ENCODE measurements at regions not wholly inside any gene's neighbourhood (a gene's known extent, or its start where the extent isn't known, plus 50 kb on each side); places are given as distances from the start of the nearest gene placed in this dataset.
"Not testable (repeated sequence)": the region's sequence is repeated elsewhere in the genome, so short reads cannot be mapped to it uniquely, and the experiment has no call there.

DNA sequence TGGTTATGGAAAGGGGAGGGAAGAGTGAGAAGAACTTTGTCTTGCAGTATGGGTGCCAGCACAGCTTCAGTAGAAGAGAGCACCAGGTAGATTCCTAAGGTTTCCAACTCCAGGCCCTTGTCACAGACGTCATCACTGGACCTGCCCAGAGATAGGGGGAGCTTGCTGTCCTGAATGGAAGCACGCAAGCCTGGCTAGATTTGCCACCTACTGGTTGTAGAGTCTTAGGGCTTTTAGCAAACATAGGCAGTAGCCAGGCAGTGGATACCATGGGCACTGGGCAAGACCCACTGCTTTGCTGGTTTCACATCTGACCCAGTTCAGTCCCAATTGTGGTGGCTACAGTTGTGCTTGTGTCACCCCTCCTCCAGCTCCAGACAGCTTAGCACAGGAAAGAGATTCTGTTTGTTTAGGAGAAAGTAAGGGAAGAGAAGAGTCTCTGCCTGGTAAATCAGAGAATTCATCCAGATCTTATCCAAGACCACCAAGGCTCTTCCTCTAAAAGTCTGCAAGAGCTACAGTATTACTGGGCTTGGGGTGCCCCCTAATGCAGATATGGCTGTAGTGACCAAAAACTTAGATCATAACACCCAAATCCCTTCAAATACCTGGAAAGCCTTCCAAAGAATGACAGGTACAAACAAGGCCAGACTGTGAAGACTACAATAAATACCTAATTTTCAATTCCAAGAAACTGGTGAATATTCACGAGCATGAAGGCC, 158.9 kb downstream of the HINT1 start:
- no peak for DNase-seq (ENCODE audit: low spot score)

GRCh38 chr5:131001507-131001906, 163.5 kb downstream of the HINT1 start:
- DNase-seq (ENCODE audit: low spot score): no peak

- no peak for DNase-seq (ENCODE audit: low spot score)
Observed at GRCh38 chr5:131000289-131000688, 164.8 kb downstream of the HINT1 start.

DNA sequence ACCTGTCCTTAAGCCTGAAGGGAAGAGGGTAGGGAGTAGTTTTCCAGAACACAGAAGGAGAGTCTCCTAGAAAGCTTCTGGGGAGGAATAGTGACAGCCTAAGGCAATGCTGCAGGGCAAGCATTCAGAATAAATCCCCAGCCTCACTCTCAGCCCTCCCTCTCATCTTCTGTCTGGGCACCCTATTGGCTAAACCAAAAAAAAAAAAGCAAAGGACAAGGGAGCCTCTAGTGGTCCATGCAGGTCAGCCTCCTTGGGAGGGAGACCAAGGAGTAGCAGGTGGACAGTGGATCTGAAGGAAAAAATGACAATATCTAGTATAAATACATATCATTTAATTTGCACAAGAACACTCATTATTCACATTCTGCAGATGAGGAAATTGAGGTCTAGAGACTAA, 168.3 kb downstream of the HINT1 start:
- not testable (repeated sequence) for DNase-seq (ENCODE audit: low spot score)

GRCh38 chr5:130995851-130996250, 169.2 kb downstream of the HINT1 start:
- no peak for DNase-seq (ENCODE audit: low spot score)

- no peak for DNase-seq (ENCODE audit: low spot score)
Observed at GRCh38 chr5:130995254-130995515, 169.9 kb downstream of the HINT1 start.

DNA sequence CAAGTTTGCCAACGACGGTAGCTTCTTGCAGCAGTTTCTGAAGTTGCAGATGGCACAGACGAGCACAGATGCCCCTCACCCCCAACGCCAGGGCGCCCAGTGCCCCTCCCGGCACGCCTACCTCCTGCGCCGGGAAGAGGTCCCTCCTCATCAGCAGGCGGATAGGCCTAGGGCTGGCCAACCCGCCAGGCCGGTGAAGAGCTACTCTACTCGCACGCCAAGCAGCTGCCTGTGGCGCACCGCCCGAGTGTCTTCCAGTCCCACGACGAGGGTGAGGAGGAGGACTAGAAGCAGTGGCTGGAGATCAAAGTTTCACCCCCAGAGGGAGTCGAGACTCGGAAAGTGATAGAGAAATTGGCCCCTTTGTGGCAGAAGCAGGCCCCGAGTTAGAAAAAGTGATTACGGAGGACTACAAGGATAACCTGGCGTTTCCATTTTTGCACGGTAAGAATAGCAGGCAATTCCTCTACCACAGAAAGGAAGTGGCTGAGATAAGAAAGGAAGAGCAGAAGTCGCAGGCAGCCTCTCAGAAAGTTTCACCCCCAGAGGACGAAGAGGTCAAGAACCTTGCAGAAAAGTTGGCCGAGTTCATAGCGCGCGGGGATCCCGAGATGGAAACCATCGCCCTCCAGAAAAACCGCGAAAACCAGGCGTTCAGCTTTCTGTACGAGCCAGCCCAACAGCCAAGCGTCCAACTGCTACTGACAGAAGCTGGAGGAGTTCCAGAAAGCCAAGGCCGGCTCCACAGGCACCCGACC, 170.4 kb downstream of the HINT1 start:
- no peak for DNase-seq (ENCODE audit: low spot score)

DNA sequence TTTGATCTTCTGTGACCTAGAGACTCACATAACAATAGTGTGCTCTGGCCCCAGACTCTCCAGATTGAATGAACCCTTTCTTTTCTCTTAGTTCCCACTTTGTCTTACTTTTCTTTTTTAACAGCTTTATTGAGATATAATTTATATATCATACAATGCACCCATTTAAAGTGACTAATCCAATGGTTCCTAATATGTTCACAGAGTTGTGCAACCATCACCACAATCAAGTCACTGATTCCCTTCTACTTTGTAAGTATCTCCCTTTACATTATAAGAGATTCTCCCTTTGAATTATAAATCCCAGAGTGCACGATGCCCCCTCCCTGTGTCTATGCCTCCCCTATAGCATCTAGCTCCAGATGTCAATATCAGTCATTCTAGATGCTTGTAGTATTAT, 172.4 kb downstream of the HINT1 start:
- DNase-seq (ENCODE audit: low spot score): no peak

DNA sequence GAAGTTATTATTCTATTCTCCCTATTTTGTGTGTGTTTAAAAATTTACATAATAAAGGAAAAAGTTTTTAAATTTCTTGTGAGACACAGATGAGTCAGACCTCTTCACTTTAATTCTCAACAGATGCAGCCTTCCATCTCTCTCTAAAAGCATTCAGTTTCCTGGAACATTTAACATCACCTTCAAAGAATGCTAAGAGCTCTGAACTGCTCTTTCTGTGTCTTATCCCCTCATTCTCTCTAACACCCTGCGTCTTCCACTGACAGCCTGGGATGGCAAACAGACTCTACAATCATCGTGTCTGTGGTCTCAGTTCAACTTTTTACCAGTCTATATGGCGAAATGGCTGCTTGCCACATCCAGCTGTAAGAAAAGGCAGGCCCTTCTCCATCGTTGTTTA, 173.0 kb downstream of the HINT1 start:
- DNase-seq (ENCODE audit: low spot score): no peak

DNA sequence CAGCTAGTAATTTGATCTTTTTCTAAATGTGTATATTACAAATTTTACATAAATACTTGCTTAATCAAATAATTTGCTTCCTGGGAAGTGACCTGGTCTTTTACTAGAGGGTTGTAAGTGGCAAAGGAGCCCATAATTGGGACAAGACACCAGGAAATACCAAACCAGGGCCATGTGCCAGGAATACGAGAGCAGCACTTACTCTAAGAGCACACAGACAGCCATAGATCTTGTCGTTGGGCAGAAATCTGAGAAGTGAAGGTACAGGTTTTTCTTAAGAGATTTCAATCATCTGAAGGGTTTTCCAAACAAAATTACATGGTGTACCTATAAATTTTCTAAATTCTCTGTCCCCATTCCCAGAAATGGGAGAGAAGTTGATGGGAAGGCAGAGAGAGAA, 179.3 kb downstream of the HINT1 start:
- no peak for DNase-seq (ENCODE audit: low spot score)

DNA sequence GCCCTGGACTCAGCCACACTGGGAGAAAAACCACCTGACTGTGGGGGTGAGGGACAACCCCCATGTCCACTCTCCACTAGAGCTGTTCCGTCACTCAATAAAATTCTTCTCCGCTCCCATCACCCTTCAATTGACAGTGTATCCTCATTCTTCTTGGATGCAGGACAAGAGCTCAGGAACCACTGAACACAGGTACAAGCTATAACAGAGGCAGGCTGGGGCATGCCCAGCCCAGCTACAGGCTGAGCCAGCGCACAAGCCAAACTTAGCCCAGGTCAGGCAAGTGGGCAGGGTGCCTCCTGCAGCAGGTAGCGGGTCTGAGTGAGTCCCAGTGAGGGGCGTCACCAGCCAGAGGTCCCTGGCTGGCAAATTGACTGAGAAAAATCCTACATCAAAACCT, 183.4 kb downstream of the HINT1 start:
- no peak for DNase-seq (ENCODE audit: low spot score)

DNA sequence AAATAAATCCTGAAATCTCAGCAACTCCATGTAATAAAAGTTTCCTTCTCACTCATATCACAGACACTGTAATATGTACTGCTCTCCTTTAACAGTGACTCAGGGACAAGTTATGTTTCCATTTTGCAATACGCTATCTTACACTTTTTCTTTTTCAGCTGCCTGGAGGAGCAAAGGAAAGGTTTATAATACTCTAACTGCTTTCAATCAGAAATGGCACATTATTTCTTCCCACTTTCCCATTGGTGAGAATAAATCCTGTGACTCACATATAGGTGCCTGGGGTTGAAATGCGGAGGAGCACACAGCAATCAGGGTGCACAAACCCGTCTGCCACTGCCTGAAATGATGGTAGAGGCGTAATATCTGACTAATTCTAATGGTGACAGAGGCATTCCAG, 186.6 kb downstream of the HINT1 start:
- DNase-seq (ENCODE audit: low spot score): no peak

DNA sequence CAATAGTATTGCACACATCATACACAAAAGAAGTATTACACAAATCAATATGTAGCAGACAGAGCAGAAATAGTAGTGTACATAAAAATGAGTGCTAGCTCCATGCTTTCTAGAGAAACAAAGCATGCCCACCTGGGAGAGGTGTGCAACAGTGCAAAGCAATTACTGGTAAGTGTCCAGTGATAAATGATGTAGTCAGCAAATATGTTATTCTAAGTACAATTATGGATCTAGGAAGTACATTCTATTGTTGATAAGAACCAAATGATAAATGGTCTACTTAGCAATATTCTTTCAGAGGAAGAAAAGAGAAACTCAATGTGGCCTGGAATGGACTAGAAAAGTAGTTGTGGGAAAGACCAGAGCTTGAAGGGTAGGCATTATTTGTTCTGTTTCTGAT, 188.6 kb downstream of the HINT1 start:
- no peak for DNase-seq (ENCODE audit: low spot score)

DNA sequence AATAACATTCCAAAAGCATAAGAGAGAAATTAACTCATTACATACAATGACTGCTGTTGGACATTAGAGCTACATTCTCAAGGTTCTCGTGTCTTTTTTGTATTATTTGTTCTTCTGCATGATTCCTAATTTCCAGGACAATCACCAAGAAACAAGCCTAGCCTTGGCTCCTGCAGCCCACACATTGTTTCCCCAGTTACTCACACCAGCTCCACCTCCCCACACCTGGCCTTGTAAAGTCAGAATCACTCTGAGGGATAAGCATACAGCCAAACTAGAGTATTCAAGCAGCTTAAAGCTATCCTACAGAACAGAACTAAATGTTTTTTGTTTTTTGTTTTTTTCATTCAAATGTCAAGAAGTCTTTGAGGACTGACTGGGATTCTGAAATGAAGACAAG, 189.2 kb downstream of the HINT1 start:
- no peak for DNase-seq (ENCODE audit: low spot score)

GRCh38 chr5:130975299-130975698, 189.8 kb downstream of the HINT1 start:
- no peak for DNase-seq (ENCODE audit: low spot score)

DNA sequence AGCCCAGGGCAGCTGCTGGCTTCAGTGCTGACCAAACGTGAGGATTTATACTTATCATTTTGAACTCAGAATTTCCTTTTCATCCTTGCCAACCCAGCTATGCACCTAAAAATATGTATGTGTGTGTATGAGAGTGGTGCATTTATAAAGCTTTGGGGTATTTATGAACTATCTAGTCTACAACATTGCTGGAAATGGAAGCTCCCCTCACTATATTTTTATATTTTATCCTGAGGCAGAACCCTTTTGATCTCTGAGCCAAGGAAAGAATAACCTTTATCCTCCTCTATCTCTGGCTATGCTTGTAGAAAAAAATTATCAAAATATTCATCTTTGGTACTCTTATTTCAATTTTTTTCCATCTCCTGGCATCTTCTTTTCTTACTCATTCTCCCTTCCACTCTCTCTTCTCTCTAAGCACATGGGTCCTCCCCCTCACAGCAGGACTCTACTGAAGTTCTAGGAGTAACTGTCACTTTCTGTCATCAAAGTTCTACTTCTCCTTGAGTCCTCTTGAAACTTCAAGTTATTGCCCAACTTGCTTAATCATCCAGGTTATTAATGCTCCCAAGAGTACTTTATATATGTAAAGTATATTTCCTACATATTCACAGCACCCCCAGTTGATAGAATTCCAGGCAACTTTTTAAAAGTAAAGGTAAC, 190.9 kb downstream of the HINT1 start:
- DNase-seq (ENCODE audit: low spot score): no peak

- DNase-seq (ENCODE audit: low spot score): no peak
Observed at GRCh38 chr5:130966990-130967525, 198.0 kb downstream of the HINT1 start.

- no peak for DNase-seq (ENCODE audit: low spot score)
Observed at GRCh38 chr5:130965920-130966319, 199.1 kb downstream of the HINT1 start.

DNA sequence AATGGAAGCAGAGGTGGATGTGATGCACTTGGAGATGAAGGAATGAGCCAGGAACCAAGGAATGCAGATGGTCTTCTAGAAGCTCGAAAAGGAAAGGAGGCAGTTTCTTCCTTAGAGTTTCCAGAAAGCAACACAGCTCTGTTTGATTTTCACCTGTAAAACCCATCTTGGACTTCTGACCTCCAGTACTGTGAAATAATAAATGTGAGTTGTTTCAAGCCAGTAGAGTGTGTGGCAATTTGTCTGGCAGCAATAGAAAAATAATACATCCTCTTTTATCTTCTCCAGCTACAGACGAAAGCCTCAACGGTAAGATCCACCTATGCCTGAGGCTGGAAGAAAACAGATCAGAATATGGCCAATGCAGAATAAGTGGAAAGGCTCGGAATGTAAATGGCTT, 199.7 kb downstream of the HINT1 start:
- no peak for DNase-seq (ENCODE audit: low spot score)

- no peak for DNase-seq (ENCODE audit: low spot score)
Observed at GRCh38 chr5:130964231-130965202, 200.5 kb downstream of the HINT1 start.

GRCh38 chr5:130963798-130964197, 201.3 kb downstream of the HINT1 start:
- no peak for DNase-seq (ENCODE audit: low spot score)

GRCh38 chr5:130957151-130957550, 207.9 kb downstream of the HINT1 start:
- DNase-seq (ENCODE audit: low spot score): no peak
